ENCODE measurements at regions not wholly inside any gene's neighbourhood (a gene's known extent, or its start where the extent isn't known, plus 50 kb on each side); places are given as distances from the start of the nearest gene placed in this dataset.
A peak's percentile ranks its signal among the peaks of the same experiment; 100 is the strongest.

DNA sequence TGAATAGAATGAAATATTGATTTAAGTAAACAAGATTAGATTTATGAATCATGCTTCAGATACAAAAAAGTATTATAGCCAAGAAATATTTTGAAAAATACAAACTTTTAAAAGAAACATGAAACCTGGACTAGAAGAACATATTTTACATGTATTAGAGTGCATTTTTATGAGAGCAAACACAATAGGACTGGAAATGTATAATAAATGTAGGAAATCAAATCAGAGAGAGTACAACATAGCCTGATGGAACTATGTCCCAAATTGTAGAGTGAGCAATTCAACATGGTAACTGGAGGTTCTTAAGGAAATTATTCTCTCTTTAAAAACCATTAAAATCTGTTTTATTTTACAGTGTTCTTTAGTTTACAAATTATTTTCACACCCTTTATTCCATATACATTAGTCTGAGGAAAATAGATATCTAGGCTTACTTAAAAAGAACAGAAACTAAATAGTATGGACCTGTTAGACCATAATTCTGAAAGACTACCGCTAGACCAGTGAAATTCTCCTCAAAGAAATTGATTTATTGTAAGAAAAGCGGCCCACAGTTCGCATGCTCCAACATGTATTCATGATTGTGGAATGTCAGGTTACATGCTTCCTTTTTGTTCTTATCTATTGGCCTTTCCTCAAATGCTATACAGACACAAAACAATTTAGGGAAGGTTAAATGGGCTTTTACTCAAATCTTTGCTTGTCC lies 1526.5 kb upstream of the SLC10A2 start:
- Histone ChIP-seq H3K27ac (peak overlapping the region in 2 of 21 experiments; percentile 15 to 43), H3K4me3 (no peak overlapping the region)

DNA sequence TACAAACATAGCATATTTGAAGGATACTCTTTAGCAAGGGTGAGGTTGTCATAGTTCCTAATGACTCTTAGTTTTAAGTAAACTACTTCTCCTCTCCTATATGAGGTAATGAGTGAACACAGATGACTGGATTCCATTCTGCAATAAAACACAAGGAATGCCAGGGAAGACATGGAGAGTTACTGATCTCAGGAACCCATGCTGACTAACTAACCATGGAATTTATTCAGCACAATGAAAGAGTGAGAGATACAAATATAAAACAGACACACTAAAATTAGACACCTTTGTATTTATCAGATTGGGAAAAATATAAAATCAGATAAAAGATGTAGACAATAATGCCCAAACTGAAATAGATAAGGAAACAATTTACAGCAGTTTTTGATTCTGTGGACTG lies 1525.9 kb upstream of the SLC10A2 start:
- Histone ChIP-seq H3K4me3 (no peak overlapping the region), H3K27ac (peak overlapping the region in 1 of 21 experiments; percentile 43)

DNA sequence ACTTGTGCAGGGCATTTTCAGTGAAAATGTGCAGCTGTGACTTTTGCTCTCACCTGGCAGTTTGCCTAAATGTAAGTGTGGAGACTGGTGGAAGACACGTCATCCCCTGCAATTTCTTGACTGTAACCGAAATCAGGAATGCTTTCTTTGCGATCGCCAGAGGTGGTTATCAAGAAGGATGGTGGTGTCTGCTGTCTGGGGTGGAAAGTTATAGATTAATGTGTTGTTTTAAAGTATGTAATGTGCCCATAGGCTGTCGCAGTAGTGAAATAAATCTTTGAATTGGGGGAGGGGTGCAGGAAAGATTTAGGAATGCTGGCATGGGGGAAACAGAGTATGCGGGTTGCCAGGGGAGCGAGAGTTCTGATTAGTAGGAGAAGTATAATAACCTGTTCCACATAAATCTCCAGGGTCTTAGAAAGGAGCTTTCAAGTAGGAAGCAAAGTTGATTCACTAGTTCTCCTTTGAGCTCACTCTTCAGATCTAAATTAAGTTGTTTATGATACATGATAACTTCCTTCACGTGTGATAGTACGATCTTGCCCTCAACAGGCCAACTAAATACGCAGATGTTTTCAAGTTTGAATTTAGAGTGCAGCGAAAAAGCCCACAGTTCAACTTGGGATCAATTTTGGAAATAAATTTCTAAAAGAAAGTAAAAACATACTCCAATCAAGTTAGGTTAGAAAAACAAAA lies 1520.0 kb upstream of the SLC10A2 start:
- Histone ChIP-seq H3K4me3 (no peak overlapping the region), H3K27ac (peak overlapping the region in 1 of 21 experiments; percentile 8)

DNA sequence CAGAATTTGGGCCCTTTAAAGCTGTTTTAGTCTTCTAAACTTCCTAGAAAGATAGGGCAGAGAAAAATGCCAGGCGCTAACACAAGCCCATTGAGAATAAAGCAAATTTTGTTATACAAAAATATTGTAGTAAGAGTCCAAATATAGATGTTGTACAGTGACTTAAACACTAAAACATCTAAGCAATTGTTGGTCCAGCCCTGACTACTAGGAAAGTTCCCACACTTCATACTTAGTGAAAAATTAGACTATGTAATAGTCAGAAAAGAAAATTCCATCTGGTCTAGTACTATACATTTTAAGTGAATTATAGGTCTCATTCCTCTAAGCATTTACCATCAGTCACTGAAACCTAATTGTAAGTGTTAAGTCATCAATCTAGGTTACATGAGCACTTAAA lies 1518.3 kb upstream of the SLC10A2 start:
- H3K4me3 ChIP-seq = no peak overlapping the region
- no peak overlapping the region for H3K27ac ChIP-seq

DNA sequence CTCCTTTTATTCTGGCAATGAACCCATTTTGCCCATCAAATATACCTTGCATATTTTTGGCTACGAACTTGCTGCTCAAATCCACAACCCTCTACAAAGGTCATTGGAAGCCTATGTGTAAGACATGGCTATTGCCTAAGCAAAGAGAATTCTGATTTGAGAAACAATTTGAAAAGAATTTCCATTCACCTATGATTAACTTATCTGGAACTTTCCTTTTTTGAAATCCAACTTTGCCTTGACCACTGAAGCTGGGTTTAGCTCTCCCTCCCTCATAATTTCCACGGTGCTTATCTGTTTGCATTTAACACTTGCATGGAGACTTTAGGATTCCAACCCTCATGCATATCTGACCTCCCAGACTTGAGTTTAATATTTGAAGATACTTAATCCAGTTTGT lies 1514.7 kb upstream of the SLC10A2 start:
- Histone ChIP-seq H3K27ac (no peak overlapping the region), H3K4me3 (no peak overlapping the region)

DNA sequence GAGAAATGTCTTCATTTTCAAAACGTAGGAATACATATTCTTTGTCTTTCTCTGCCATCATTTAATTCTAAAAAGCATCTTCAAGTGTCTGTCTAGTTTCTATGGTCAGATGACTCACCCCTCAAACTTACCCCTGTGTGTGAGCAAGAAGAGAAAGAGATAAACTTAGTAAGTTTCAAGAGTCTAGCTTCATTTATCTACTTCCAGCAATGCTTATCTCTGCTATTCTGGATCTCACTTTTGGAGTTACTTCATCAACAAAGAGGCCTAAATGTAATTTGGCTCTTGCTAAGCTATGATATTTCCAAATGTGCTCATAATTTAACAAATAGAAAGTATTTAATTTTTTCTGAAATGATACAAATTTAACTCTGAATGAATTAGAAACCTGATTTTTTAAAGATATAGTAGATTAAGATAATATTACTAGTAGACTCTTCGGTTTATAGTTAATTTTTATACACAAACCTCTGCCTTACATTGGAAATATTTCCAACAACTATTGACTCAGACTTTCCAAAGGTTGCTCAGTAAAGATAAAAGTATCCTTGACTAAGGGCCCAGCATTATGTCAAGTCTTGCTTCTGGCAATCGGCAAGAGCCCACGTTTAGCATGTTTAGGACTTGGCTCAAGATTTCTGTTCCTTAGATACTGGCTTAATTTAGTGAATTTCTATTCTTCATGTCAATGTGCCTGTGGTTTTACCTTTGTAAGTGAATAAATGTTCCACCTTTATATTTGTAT lies 1511.0 kb upstream of the SLC10A2 start:
- no peak overlapping the region for H3K4me3 ChIP-seq

DNA sequence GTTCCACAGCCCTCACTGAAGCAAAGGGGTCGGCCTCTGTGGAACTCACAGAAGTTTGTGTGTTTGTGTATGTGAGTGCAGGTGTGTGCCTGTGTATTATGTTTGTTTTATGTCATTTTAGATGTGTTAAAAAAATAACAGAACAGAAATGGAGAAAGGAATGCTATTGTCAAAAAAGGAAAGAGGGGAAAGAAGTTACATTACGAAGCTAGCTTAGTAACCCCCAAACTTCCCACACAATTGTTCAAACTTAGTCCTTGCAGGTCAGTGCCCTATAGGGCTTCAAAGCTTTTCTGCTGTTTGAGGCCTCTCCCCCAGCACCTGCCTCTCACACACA lies 1505.6 kb upstream of the SLC10A2 start:
- Histone ChIP-seq H3K4me3 (no peak overlapping the region), H3K27ac (peak overlapping the region in 5 of 21 experiments; percentile 1 to 71 (median 44))

More for the DNA sequence above, 1511.0 kb upstream of the SLC10A2 start:
- peak overlapping the region in 3 of 21 experiments; percentile 57 to 78 (median 69) for H3K27ac ChIP-seq

DNA sequence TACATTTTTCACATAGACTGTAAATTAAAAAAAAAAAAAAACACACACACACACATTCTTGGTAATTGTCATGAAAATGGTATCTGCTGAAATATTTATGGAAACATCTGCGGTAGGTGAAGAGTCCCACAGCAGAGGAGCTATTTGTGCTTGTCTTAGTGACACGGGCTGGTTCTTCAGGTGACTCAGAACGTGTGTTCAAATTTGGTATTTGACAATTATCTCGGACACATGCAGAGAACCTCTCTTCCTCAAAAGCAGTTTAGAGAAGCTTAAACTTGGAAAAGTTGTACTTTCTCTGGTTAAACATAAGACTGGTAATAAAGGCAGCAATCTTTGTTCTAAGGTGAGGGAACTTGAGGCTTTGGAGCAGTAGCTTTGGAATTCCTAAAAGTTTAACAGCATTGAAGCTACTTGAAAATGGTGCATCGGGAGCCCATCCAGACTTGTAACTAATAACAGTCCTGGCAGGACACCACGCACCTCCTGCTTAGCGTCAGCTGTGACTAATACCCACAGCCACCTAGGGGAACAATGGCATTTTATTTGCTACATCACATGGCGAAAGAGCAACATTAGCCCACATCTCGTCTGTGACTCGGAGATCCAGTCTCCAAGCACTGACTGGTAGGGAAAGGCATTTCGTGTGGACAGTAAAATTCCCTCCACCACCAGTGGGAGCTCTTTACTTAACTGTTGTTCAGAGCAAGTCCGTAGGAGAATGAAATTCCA lies 1505.1 kb upstream of the SLC10A2 start:
- H3K4me3 ChIP-seq = no peak overlapping the region
- H3K27ac ChIP-seq = peak overlapping the region in 3 of 21 experiments; percentile 44 to 71 (median 63)

DNA sequence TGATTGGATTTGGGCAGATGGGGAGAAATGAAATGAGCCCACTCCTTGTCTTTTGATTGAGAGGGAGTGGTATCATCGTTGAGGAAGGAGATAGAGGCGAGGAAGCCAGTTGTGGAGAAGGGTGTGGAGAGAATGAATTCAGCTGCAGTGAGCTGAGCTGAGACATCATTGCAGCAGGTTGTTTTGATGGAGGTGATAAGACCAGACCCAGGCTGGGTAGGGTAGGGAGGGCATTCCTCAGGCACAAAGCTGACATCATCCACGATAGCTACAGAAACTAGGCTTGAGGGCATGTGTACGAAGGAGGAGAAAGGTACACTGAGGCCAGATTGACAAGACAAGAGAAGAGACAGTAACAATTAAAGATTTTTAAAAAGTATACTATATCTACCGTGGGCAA lies 1500.9 kb upstream of the SLC10A2 start:
- Histone ChIP-seq H3K4me3 (no peak overlapping the region), H3K27ac (no peak overlapping the region)

DNA sequence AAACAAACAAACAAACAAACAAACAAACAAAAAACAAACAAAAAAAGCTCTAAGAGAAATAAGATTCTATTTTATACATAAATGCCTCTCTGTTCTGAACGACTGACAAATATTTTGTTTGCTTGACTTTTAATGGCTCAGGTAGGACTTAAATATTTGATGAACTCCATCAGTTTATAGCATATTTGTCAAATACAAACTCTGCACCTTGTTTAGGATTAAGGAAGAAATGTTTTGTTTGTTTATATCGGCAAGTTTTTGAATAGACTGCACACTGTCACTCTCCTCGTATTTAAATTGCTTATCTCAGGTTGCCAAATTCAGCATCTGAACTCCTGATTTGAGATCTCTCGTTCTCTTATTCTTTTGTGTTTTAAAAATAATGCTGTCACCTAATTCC lies 1499.7 kb upstream of the SLC10A2 start:
- Histone ChIP-seq H3K27ac (no peak overlapping the region), H3K4me3 (no peak overlapping the region)

DNA sequence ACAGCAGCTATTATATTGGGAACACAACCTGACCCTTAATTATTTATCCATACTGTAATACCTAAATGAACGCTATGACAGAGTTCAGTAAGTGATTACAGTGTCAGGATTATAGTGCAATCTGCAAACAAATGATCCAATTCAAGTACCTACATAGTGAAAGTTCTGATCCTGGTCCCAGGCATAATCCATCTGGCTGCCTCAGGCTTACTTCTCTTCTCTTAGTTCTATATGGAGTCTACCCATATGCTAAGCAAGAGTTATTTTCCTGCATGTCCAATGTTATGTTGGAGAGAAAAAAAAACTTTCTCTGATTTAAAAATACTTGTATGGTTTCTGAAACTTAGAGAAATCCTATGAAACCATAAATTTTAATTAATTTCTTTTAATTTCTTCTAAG lies 1487.7 kb upstream of the SLC10A2 start:
- Histone ChIP-seq H3K27ac (no peak overlapping the region), H3K4me3 (no peak overlapping the region)

DNA sequence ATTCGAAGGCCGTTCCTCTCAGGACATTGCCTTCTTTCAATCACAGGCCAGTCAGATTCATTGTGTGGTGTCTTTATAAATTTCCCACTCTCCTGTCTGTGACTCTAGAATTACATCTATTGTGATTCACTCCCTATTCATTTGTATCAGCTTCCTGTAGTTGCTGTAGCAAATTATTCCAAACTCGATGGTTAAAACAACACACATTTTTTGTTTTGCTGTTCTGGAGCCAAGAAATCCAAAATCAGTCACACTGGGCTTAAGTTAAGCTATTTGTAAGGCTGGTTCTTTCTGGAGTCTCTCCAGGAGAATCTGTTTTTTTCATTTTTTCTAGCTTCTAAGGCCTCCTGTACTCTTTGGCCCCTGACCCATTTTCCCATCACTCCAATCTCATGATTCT lies 1487.0 kb upstream of the SLC10A2 start:
- no peak overlapping the region for H3K27ac ChIP-seq
- H3K4me3 ChIP-seq = no peak overlapping the region

DNA sequence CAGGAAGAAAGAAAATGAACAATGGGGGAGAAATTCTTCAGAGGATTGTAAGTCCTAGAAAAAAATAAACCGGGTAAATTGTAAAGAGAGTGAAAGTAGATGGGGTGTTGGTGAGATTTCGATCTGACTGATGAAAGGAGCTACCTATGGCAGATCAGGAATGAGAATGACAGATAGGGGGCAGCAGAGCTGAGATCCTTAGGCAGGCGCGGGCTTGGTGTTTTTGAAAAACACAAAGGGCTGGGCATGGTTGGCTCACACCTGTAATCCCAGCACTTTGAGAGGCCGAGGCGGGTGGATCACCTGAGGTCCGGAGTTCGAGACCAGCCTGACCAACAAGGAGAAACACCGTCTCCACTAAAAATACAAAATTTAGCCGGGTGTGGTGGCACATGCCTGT lies 1468.6 kb upstream of the SLC10A2 start:
- Histone ChIP-seq H3K27ac (no peak overlapping the region), H3K4me3 (no peak overlapping the region)

DNA sequence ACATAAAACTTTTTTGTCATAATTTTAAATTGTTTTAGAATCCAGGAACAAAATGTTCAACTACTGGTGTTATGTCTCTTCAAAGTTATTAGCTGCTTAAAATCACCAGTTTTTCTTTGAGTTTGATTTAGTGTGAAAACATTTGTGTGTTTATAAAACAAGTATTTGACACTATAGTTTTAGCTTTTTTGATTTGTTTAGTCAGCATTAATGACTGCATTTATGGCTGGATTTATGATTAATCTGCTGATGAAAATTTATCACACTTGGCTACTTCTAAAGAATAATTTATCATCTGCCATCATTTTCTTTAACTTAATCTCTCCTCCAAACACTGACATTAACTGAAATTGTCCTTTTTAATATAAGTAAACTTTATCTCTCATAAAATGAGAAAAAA lies 1465.9 kb upstream of the SLC10A2 start:
- Histone ChIP-seq H3K4me3 (no peak overlapping the region), H3K27ac (no peak overlapping the region)

DNA sequence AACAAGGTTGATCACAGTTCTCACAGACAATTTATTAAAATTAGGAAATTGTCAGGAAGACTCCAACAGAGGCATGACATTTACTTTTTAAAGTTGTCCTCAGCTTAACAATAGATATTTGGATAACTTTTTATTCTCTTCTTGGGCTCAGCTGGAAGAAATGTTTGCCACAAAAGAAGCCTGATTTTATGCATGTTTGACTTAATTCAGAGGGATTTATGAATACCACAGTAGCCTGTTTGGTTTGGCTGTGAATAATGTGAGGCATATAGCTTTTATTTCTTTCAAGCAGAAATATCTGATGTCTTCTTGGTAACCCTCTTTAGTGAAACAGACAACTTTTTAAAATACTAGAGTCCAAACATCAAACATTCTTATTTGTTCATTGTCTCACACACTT lies 1464.5 kb upstream of the SLC10A2 start:
- Histone ChIP-seq H3K27ac (no peak overlapping the region), H3K4me3 (no peak overlapping the region)

DNA sequence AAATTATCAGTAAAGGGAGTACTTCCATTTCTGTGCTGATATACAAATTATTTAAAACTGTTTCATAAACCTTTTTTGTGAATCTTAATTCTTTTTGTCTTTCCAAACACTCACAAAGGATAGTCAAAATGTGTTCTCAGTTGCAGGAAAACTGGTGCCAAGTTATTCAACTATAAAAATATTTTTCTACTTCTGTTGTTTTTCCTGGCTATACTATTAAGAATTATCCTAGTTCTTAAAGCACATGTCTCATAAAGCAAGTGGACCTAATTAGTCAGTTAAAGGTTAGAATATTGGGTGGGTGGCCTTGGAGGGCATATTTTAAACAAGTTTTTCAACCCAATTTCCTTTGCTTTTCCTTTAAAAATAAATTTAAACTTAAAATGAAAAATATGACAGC lies 1460.3 kb upstream of the SLC10A2 start:
- H3K27ac ChIP-seq = no peak overlapping the region
- H3K4me3 ChIP-seq = no peak overlapping the region

DNA sequence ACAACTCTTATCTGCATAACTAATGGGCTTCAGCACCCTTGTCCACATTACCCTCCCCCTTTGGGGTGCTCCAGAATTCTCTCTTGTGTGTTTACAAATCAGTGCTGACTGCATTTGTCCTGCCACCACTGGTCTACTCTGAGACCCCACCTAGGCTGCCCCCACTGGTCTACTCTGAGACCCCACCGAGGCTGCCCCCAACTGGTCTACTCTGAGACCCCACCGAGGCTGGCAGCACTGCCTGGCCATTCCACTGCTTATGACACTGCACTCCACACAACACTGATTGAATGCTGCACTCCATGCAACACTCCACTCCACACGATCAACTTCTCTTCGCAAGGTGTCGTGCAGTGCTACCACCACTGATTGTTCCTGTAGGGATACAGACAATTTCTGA lies 1459.2 kb upstream of the SLC10A2 start:
- no peak overlapping the region for H3K4me3 ChIP-seq
- no peak overlapping the region for H3K27ac ChIP-seq

DNA sequence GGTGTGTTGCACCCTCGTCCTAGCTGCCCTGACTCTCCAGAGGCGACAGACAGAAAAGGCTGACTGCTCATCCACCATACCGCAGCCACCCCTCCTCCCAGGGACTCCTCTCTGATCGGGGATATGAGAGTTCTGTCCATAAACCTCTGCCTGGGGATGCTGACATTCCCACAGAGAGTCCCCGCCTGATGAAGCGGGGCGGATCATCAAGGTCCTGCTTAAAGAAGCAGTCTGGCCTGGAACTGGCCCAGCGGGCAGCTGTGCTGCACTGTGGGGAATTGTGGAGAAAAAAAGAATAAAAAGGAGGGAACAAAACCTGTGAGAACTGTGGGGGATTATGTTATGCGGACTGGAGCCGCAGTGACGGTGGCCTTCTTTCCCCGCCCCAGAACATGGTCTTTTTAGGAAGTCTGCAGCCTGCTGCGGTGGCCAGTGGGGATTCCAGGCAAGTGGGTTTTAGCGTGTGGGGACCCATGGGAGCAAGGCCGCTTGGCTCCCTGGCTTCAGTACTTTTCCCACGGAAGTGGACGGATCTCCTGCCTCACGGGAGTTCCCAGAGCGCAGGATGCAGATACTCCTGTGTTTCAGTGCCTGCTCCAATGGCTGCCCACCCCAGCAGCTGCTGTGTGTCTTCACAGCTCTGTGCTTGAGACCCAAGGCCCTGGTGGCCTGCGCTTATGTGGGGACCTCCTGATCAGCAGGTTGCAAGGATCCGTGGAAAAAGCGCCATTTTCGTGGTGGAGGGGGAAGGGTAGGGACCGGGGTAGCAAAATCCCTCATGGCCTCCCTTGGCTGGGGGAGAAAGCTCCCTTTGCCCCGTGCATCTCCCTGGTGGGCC lies 1456.2 kb upstream of the SLC10A2 start:
- Histone ChIP-seq H3K27ac (no peak overlapping the region), H3K4me3 (no peak overlapping the region)

DNA sequence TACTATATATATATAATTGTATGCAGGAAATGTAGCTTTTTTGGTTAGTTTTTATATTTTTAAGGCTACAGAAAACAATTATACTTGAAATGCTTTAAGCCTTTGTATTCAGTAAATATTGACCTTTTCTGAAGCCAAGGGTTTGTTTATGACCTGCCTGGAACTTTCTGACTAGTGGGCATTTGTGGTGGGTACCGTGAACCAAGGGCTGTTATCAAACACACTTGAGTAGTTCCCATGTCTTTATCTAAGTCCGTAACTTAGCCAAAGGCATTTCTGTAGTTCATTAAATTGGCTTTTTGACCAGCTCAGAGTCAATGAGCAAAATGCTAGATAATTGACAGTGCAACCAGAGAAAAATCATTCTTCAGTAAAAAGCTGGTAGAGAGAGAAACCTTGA lies 1444.2 kb upstream of the SLC10A2 start:
- no peak overlapping the region for H3K27ac ChIP-seq
- H3K4me3 ChIP-seq = no peak overlapping the region
